ENCODE measurements at regions not wholly inside any gene's neighbourhood (a gene's known extent, or its start where the extent isn't known, plus 50 kb on each side); places are given as distances from the start of the nearest gene placed in this dataset.

DNA sequence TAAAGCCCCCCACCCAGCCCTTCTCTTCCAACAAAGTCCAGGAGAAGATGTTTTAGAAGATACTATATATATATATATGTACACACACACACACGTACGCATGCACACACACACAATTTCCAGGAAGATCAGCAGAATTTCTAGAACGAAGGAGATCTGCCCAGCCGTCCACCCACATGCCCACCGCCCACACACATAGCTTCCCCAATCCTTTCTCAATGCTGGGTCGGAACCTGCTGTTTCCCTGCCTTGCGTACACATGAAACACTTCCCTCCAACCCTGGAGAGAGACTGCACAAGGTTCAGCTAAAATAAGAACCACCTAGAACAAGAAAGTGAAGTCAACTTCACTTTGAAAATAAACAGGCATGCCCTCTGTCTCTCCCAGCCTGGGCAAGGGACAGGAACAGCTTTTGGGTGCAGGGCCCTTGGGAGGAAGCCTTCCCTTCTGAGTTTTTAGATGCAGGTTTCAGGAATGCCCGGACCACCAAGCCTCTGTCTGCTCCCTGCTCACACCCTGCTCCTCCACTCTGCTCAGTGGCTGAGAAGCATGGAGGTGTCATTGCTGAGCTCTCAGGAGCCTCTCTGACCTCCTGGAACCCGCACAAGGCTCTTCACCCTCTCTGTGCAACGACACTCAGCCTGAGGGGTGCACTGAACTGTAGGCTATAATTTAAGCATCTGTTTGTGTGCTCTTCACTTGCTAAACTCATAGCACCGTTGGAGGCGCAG is 149.4 kb downstream of the C5orf15 start:
- DNase-seq: no peak
- intact Hi-C loops (cut with DNase I): no loop called here
- peak; percentile 42 for ATAC-seq (ENCODE audit: poor library complexity)

DNA sequence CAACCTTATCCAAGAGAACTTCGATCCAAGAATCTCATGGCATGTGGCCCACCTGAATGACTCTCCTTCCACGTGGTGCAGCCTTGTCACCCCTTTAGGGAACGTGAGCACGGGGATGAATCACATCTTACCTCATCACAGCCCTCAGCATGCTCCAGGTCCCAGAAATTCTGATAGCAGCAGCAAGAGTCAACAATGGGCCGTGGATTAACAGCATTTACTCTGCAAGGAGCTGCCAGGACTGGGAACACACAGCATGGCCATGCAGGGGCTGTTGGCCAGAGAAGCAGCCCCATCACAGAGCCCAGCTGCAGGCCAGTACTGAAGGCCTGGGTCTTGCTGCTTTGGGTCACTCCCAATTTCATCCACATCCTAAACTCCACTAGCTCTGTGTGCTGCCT is 150.4 kb downstream of the C5orf15 start:
- peak; percentile 84 for ATAC-seq (ENCODE audit: poor library complexity)
- intact Hi-C loops (cut with DNase I): no loop called here
- peak; percentile 61 for DNase-seq

DNA sequence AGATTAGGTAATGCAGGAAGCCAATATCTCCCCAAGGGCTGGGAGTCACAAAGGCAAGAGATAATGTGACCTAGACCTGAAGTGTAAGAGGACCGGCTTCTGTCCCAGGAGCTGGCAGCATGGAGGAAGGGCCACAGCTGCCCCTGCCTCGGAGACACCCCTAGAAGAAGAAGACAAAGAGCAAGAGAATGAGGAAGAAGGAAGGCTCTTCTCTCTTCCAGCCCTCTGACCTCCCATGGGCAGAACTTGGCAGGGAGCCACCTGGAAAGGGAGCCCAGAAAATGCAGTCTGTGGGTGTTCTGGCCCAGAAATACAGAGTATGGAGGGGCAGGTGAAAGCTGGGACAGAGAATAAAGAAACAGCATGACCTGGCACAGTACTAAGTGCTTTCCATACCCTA is 151.0 kb downstream of the C5orf15 start:
- intact Hi-C loops (cut with DNase I): no loop called here
- ATAC-seq (ENCODE audit: poor library complexity) (no peak), DNase-seq (no peak)

GRCh38 chr5:133816791-133817190 is 151.6 kb downstream of the C5orf15 start:
- ATAC-seq (ENCODE audit: poor library complexity) (no peak), DNase-seq (no peak)
- intact Hi-C loops (cut with DNase I): no loop called here

GRCh38 chr5:133814152-133814551 is 154.3 kb downstream of the C5orf15 start:
- intact Hi-C loops (cut with DNase I): no loop called here
- DNase-seq: no peak
- no peak for ATAC-seq (ENCODE audit: poor library complexity)

DNA sequence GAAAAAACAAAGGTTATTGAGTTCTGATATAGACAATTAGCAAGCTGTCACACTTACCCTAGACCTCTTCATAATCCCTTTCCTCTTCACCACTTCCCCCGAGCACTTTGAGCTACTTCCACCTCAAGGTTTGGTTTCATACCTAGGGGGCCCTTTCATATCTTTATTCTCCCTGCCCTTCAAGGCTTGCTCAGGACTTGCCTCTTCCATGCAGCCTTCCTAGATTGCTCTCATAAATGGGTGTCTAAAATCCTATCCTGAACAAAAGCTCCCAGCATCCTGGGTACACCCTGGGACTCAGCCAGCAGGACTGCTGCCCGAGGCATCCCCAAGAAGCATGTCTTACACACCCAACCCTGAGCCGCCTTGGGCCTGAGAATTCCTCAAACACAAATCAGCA is 157.3 kb downstream of the C5orf15 start:
- ATAC-seq (ENCODE audit: poor library complexity) (no peak), DNase-seq (no peak)
- intact Hi-C loops (cut with DNase I): no loop called here

- intact Hi-C loops (cut with DNase I): no loop called here
Measured at GRCh38 chr5:133809801-133810200, 158.6 kb downstream of the C5orf15 start.

DNA sequence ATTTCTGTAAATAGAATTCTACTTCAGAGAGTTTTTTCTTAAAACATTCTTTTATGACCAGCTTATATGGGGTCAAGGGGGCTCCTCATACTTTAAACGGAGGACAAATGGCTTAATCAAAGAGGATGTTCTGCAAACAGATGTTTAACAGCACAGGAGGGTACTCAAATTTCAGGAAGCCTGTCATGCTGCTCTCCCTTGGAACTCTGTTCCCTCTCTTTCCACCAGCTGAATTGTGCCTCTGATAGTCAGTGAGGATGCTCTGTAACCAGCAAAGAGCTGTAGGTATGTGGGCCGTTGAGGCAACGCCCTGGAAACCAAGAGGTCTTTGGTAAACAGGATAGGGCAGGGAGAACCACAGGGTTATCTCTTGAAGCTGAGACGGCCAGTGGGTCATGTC is 161.1 kb downstream of the C5orf15 start:
- intact Hi-C loops (cut with DNase I): no loop called here
- ATAC-seq (ENCODE audit: poor library complexity) (no peak), DNase-seq (no peak)

More at GRCh38 chr5:133809801-133810200, 158.6 kb downstream of the C5orf15 start:
- DNase-seq: no peak
- ATAC-seq (ENCODE audit: poor library complexity): no peak

GRCh38 chr5:133806847-133807246 is 161.6 kb downstream of the C5orf15 start:
- ATAC-seq (ENCODE audit: poor library complexity) (no peak), DNase-seq (no peak)
- intact Hi-C loops (cut with DNase I): no loop called here

DNA sequence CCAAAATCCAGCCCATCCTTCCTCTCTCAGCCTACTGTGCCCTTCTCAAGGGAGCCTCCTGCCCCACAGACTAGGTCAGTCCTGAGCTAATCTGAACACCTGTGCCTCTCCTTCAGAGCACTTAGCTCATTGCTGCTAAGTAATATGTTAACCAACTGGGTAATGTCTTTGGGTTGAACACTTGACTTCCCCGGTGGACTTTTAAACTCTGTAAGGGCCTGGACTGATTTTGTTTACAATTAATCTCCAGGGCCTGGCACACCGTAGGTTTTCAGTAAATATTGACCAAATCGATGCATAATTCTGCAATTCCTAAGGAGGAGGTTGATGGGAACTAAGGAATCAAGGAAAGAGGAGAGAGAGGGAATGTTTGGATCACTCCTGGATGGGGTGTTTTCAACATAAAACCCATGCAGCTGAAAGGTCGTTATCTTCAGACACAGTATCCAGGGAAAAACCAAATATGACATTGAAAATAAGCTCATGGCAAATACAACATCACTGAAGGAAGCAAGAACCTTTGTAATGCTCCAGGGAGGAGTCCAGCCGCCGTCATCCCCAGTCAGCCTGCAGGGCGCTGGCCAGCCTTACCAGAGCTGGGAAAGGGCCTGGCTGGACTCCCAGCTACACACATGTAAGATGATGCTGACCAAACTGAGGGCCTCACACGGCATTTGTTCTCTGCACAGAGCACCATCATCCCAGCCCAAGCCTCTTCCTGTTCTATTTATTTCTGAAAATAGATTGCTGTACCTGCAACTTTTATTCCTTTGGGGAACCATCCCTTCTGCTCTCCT is 166.3 kb downstream of the C5orf15 start:
- ATAC-seq (ENCODE audit: poor library complexity) (peak; percentile 87), DNase-seq (peak; percentile 67)
- intact Hi-C loops (cut with DNase I): no loop called here

DNA sequence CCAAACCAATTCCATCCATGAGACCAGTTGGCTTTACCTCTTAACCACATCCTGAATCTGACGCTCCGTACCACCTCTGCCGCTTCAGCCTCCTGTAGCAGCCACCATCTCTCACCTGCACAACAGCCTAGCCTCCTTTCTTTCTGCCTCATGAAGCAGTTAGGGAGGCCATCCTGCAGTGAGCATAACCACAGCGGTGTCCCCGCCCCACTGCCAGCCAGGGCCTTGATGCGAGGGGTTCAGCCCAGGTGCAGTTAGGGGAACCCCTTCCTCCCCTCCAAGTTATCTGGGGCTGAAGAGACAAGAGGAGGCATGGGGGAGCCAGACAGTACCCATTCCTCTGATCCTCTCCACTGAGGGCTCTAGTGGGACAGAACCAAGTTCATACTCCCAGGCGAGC is 167.0 kb downstream of the C5orf15 start:
- DNase-seq (no peak), ATAC-seq (ENCODE audit: poor library complexity) (no peak)
- intact Hi-C loops (cut with DNase I): no loop called here

DNA sequence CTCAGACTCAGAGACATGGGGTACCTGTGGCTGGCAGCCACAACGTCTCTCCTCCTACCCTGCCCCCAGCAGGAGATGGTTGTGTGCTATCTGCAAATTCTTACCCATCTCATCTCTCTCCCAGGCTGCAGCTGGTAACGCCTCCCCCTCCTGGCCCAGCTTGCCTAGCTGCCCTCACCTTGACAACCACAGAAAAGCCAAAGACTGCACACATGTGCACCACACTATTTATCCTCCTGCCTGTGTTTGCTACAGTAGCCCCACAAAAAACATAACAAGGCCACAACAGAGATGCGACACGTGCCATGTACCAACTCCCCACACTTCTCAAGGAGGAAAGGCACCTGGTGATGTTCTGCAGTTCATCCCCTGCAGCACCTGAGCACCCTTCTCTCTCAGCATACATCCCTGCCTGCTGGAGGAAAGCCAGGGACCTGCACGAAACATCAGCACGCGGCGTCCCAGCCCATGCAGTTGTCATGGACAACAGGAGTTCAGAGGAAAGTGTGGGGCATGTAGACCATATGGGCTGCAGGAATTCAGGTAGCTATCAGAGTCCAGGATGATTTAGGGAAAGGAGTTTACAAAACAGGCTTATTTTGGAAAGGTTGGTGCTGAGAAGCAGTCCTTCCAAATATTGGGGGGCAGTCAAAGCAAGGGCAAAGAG is 168.7 kb downstream of the C5orf15 start:
- DNase-seq: no peak
- intact Hi-C loops (cut with DNase I): no loop called here
- no peak for ATAC-seq (ENCODE audit: poor library complexity)

GRCh38 chr5:133797167-133797566 is 171.3 kb downstream of the C5orf15 start:
- ATAC-seq (ENCODE audit: poor library complexity) (no peak), DNase-seq (no peak)
- intact Hi-C loops (cut with DNase I): no loop called here

GRCh38 chr5:133796186-133796585 is 172.2 kb downstream of the C5orf15 start:
- ATAC-seq (ENCODE audit: poor library complexity) (no peak), DNase-seq (no peak)
- intact Hi-C loops (cut with DNase I): no loop called here

- intact Hi-C loops (cut with DNase I): no loop called here
- ATAC-seq (ENCODE audit: poor library complexity) (no peak), DNase-seq (no peak)
Measured at GRCh38 chr5:133794771-133795415, 173.5 kb downstream of the C5orf15 start.

DNA sequence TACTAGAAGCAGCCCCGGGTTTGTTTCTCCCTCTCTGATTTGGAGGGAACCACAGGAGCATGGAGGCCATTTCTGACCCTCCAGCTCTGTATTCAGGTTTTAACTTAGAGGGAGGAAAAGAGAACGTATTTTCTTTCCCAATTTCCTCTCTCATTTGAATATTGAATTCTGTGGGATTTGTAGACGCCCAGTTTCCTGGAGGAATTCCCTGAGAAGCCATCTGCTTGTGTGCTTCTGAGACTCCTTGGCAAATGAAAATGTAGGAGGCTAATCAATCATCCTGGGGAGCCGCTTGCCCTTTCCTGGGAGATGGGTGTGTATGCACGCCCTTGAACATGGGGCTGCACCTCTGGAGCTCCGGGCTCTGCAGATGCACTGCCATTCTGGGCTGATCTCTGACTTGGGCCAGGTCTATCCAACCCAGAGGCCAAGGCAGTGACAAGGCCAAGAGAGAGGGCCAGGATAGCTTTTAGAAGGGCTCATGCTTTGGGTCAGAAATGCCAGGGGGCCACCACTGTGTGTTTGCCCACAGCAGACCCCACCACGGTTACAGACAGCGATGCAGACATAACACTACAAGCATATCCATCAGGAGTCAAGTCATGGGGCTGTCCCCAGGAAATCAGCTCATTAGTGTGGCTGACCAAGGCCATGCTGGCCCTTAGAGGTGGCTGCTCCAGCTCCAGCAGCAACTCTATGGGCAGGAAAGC is 174.5 kb downstream of the C5orf15 start:
- ATAC-seq (ENCODE audit: poor library complexity): no peak
- no peak for DNase-seq
- intact Hi-C loops (cut with DNase I): no loop called here

GRCh38 chr5:133792655-133793054 is 175.8 kb downstream of the C5orf15 start:
- intact Hi-C loops (cut with DNase I): no loop called here
- no peak for ATAC-seq (ENCODE audit: poor library complexity)
- no peak for DNase-seq

GRCh38 chr5:133792024-133792423 is 176.4 kb downstream of the C5orf15 start:
- no peak for DNase-seq
- no peak for ATAC-seq (ENCODE audit: poor library complexity)
- intact Hi-C loops (cut with DNase I): no loop called here

- intact Hi-C loops (cut with DNase I): no loop called here
- DNase-seq (no peak), ATAC-seq (ENCODE audit: poor library complexity) (no peak)
Measured at GRCh38 chr5:133790898-133791297, 177.5 kb downstream of the C5orf15 start.
